ENCODE measurements at regions not wholly inside any gene's neighbourhood (a gene's known extent, or its start where the extent isn't known, plus 50 kb on each side); places are given as distances from the start of the nearest gene placed in this dataset.

DNA sequence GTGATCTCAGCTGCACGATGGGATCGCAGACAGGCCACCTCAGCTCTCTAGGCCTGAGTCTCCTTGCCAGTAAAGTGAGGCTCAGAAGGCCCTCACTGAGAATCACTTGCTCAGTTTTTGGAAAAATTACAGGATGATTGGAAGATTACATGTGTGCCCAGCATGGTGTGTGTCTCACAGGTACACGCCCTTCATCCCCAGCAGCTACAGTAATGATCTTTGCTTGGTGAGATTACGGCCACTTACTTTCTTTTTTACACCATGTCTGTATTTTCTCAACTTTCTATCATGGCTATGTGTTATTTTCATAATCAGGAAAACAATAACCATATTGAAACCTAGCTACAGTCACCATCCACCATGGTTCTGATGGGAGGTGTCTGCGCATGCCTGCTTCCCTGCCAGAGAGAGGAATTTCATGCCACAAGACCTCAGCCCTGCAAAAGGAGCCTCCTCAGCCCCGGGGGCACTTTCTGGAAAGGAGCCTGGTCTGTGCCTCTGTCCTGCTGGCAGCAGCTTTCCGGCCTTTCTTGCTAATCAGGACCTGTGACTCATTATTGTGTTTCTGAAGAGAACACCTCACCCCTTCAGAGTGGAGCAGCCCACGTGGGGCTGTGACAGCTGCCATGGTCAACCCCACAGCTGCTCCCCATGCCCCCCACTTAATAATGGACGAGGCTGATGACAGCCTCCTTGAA, 64.2 kb upstream of the OLFM1 start:
- TF ChIP-seq GATA2 (IDR thresholded peaks at IDR 0.05; ENCODE audit: low read depth, low read length) (no peak), GATA3 (IDR thresholded peaks at IDR 0.05; ENCODE audit: low read depth, low read length) (no peak)

Data from SH-SY5Y (cell line).